Brain pericyte (primary cell): ENCODE measurements at regions not wholly inside any gene's neighbourhood (a gene's known extent, or its start where the extent isn't known, plus 50 kb on each side); places are given as distances from the start of the nearest gene placed in this dataset.
"Not testable (repeated sequence)": the region's sequence is repeated elsewhere in the genome, so short reads cannot be mapped to it uniquely, and the experiment has no call there.

Experiments
- DNase-seq: peaks from one replicate; pipeline ENCODE4 v3.0.0-alpha.2; 2012; ENCODE audit warnings: low read depth, low spot score

DNA sequence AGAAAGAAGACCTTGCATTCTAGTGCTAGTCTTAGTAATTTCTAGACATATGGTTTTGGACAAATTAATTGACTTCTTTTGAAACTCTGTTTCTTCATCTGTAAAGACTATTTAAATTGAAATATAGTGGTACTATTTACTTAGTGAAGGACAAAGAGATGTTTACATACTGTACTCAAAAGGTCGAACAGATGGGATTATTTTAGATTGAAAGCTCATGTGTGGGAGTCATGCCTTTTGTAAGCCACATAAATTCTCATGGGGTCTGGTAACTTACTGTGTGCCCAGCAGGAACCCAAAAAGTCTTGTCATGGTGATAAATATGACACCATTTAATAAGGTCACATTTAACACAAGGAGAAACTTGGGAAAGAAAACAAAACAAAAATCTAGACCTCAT is 368.2 kb upstream of the CITED2 start:
- DNase-seq, result no peak

DNA sequence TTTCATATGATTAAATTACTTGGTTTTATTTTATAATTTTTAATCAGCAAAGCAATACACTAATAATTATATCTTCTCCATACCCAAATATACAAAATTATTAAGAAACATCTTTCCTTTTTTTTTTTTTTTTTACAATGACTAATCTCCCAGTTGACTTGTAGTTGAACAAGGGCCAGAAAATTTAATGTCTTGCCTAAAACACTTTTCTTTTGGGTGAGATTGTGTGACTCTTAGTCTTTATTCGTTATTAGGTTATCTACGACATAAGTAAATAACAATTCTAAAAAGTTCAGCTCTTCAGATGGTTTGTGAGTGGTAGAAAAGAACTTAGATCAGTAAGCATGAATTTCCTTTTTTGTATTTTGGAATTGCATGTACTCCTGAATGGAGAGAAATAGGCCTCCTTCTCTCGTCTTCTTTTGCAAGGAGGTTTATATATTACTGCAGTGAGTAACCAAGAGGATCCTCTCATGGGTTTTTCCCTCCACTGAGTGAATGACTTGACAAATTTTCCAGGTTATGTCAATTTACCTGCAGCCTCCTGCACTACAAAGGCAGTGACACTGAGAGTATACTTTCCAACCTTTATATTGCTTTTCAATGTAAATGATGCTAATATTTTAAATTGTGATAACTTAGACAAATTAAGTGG is 364.5 kb upstream of the CITED2 start:
- no peak for DNase-seq

DNA sequence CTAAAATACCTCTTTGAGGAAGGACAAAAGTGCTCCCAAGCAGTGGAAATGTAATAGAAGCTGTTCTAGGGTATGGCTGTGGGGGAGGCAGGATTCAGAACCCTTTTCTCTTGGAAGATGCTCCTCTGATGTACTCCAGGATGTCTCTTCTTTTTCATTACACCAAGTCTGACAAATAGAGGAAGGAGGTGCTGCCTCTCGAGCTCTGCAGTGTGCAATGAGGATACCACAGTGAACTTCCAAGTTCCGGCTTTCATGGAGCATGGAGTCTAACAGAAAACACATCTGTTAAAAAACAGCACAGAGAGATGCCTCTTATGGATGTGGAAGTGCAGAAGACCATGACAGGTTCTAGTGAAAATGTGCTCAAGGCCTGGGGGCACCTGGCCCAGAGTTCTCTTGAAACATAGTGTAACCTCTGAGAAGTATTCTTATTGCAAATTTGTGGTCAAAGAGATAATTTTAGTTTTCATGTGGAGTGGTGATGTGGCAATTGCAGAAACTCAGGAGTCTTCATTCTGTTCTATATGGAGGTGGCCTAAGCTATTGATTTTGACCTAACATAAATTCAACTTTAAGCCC is 362.0 kb upstream of the CITED2 start:
- no peak for DNase-seq

DNA sequence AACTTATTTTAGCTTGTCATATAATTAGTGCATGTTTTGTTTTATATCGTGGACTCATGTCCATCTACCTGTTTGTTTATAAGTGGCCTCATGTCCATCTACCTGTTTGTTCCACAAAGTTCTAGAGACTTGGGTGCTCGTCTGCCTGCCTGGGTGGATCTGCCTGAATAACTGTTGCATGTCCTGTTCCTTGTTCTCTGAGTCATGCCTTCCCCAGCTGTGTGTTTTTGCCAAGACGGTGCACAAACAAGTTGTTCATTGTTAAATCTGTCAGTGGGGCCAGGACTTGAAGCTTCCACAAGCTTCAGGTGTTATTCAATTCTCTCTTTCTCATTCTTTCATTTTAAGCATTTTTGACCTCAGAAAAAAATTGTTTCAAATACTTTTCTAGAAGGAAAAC is 358.0 kb upstream of the CITED2 start:
- no peak for DNase-seq

- DNase-seq, result no peak
These were observed 356.0 kb upstream of the CITED2 start for GRCh38 chr6:139730340-139730974.

- DNase-seq, result no peak
These were observed 354.5 kb upstream of the CITED2 start for GRCh38 chr6:139728876-139729427.

GRCh38 chr6:139726272-139726671 is 351.8 kb upstream of the CITED2 start:
- not testable (repeated sequence) for DNase-seq

DNA sequence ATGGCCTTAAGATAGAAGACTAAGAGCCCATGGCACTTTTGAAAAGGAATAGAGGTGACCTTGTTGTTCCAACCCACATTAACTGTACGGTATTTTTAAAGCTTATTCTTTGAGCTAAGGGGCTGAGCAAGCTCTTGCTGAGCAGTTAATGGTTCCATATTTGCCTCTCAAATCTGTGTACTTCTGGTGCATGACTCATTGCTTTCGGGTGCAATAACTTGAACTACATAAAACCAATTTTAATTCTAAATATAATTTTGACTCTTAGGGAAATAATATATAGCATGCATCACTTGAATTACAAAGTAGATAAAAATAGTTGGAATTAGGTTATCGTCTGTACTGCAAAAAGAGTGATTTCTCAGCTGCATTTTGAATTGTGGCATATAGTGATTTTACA is 348.1 kb upstream of the CITED2 start:
- no peak for DNase-seq

DNA sequence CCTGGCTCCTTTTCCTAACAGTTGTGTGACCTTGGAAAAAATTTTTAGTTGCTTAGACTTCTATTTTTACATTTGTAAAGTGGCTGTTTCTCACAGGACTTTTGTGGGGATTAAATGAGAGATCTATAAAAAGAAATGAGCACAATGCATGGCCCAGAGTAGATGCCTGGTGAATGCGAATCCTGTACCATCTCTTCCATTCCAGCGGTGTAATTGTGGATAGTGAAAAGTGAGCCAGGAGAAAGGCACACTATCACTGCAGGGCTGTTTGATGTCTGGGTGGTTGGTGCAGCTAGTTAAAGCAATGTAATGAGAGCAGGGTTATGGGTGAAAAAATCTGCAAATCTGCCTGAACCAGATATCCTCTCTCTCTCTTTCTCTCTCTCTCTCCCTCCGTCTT is 347.5 kb upstream of the CITED2 start:
- DNase-seq, result no peak

- no peak for DNase-seq
These were observed 339.6 kb upstream of the CITED2 start for GRCh38 chr6:139713900-139714506.

GRCh38 chr6:139713424-139713823 is 339.0 kb upstream of the CITED2 start:
- no peak for DNase-seq

DNA sequence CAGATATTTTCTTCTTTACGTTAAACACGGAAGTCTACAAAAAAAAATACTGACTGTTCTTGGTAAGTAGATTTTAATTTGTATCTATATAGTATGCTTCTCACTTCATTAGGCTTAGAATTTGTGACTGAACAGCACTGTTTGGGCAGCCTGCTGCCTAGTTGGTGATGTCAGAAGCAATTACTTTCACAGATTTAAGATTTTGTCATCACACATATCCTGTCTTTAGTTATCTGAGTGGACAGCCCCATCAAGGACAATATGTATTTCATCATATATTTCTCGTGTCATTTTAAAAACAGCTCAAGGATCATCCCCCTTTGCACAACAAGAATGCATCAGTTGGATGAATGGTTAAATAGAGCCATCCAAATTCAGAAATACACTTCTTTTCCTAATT is 338.4 kb upstream of the CITED2 start:
- no peak for DNase-seq

DNA sequence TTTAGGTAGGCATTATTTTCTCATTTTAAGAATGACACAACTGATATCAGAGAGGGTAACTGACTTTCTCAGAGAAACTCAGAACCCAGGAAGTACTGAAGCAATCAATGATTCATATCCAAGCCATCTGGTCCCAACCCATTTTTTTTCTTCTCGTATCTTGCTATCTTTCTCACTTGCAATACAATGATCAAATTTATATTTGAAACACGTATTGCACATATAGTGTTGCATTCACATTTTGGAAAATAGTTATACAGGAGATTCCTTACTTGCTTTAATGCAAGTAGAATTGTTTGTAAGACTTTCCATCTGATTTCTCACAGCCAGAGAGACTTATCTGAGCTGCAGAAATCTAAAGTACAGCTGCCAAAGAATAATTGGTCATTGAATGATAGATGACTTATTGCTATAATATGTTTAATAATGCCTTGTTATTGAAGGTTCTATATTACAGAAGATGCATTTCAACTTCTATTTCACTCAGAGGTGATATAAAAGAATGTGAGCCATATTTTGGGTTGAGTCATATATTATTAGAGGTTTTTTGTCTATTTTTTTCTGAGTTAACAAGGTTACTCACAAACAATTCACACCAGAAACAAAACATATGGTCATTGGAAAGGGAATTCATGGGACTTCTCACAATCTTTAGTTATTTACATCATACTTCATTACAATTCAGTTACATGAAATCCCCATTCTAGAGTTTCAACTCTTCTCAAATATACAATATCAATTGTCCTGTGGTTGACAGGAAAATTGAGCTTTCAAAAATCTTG is 337.5 kb upstream of the CITED2 start:
- DNase-seq, result no peak

DNA sequence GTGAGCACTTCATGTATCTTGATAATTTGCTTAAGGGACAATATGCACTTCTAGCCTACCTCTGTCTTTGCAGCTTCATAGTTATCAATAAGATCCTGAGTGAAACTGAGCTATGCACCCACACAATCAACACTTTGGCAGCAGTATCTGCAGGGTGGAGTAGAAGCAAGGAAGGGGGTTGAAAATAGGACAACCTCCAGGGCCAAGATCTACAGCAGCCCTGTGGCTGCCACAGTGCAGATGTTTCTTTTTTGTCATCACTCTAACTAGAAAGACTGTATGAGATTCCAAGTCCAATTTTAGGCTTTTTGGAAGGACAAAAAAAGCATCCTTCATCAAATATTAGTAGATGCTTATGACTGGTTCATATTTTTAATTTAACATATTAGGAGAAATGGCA is 336.1 kb upstream of the CITED2 start:
- no peak for DNase-seq

DNA sequence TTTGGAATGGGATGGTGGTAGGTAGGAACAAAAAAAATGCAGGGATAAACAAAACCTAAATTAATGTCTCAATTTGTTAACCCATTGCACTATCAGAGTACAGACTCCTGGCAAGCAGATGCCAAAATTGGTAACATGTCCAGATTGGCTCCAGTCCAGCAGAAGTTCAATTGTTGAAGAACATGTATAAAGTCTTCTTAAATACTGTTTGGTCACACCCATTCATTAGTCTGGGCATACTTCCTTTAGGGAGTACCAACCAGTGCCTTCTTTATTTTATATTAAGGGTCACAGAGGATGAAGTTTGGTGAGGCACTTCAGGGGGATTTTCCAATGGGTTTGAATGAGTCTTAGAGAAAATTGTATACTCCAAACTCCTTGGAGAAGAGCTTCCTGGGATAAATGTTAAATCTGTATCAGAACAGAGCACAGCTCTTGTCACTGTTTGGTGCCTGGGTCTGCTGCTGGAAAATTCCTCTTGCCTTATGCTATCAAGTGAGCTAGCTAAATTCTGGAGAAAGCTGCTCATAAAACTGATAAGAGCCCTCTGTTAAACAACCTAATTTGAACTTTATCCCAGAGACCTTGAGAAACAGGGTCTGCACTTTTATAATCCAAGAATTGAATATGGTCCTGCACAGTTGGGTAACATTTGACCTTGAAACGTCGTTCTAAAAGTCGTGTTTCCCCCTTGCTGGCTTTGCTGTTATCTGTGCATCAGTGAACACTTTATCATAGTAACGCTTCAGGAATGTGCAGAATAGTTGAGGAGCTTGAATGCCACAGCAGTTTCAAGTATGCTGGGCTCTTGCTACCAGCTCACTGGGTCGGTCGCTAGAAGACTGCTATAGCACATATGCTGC is 334.1 kb upstream of the CITED2 start:
- DNase-seq, result no peak

DNA sequence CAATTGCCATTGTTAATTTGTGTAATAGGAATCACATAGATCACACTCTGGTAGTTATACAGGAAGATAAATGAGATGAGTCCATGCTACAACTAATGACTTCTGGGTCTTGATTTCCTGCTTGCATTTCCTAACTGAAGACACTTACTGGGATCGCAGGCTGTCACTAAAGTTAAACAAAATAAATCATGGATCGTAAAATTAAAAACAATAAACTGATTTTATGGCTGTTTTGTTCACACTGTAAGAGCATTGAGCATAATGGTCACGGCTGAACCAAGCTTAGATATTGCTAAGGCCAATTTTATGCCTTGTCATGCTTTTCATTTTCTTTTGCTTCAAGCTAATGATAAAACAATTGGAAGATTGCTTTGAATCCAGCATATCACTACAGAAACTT is 332.5 kb upstream of the CITED2 start:
- no peak for DNase-seq

GRCh38 chr6:139705284-139705683 is 330.8 kb upstream of the CITED2 start:
- no peak for DNase-seq

DNA sequence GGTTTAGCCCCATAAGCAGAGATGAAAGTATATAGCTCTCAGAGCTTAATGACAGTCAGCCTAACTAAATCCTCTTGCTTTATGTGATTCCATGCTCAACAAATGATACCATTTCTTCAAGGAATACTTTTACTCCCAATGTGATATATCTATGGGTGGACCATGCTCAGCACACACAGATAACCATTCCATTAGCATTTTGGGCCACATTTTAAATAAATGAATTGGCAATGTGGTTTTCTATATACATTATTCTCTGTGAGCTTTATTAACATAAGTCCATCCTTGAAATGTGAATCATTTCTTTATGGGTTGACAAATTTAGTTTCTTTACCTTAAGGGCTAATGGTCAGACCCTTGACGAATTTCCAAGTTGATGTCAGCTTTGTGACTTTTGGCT is 329.3 kb upstream of the CITED2 start:
- DNase-seq, result no peak

GRCh38 chr6:139702706-139703105 is 328.3 kb upstream of the CITED2 start:
- no peak for DNase-seq

- no peak for DNase-seq
These were observed 327.2 kb upstream of the CITED2 start for GRCh38 chr6:139701695-139702094.

DNA sequence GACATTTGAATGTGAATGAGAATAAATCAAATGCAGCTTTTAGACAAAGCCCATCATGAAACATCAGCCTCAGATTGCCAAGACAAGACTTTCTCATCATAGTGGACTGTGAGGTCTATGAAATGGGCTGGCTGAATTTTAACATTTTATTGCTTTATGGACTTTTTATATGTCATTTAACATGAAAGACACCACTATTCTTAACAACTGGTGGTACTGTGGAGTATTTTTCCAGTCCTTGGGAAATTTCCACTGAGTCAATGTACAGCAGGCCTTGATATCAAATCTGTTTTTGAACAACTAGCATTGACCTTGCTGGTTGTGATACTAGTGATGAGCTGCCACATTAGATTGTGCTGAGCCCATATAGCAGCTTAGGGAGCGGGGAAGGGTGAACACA is 326.6 kb upstream of the CITED2 start:
- no peak for DNase-seq
